ENCODE measurements at regions not wholly inside any gene's neighbourhood (a gene's known extent, or its start where the extent isn't known, plus 50 kb on each side); places are given as distances from the start of the nearest gene placed in this dataset.

- H3K9me3 ChIP-seq (replicated peaks in 1 of 11) = no peaks in the 10 kb centered on the region
- H3K27ac ChIP-seq = no peak overlapping the region
- no peak overlapping the region for H3K4me3 ChIP-seq
- no peaks in the 10 kb centered on the region for H3K4me1 ChIP-seq
- no peak for TF ChIP-seq Cebpa-rat (IDR thresholded peaks at IDR 0.05)
- no peak overlapping the region for H3K9ac ChIP-seq
- no peaks in the 10 kb centered on the region; a peak in 1 of 22 replicates for H4K20me1 ChIP-seq
- H3K4me2 ChIP-seq = no peak overlapping the region
- H3K27me3 ChIP-seq = no peaks in the 10 kb centered on the region
- H3K36me3 ChIP-seq = no peaks in the 10 kb centered on the region
These were observed 1274.2 kb upstream of the GBE1 start for GRCh38 chr3:83035704-83036010.

- H4K20me1 ChIP-seq = no peaks in the 10 kb centered on the region; a peak in 1 of 22 replicates
- TF ChIP-seq Cebpa-rat (IDR thresholded peaks at IDR 0.05) = no peak
- H3K4me3 ChIP-seq = no peak overlapping the region
- H3K27ac ChIP-seq = no peak overlapping the region
- H3K4me2 ChIP-seq = no peak overlapping the region
- no peaks in the 10 kb centered on the region for H3K4me1 ChIP-seq
- no peaks in the 10 kb centered on the region for H3K27me3 ChIP-seq
- H3K9me3 ChIP-seq (replicated peaks in 1 of 11) = no peaks in the 10 kb centered on the region
- H3K9ac ChIP-seq = no peak overlapping the region
- H3K36me3 ChIP-seq = no peaks in the 10 kb centered on the region
These were observed 1273.6 kb upstream of the GBE1 start for GRCh38 chr3:83034806-83035703.

GRCh38 chr3:83033133-83033532 lies 1271.7 kb upstream of the GBE1 start:
- Histone ChIP-seq H3K27ac (no peak overlapping the region), H3K4me1 (no peaks in the 10 kb centered on the region), H3K27me3 (no peaks in the 10 kb centered on the region), H4K20me1 (no peaks in the 10 kb centered on the region; a peak in 1 of 22 replicates), H3K9me3 (replicated peaks in 1 of 11) (no peaks in the 10 kb centered on the region), H3K4me3 (no peak overlapping the region), H3K36me3 (no peaks in the 10 kb centered on the region), H3K4me2 (no peak overlapping the region), H3K9ac (no peak overlapping the region)
- TF ChIP-seq Cebpa-rat (IDR thresholded peaks at IDR 0.05) = no peak

- Histone ChIP-seq H3K36me3 (no peaks in the 10 kb centered on the region), H3K4me3 (no peak overlapping the region), H3K27ac (no peak overlapping the region), H3K9ac (no peak overlapping the region), H3K4me1 (no peaks in the 10 kb centered on the region), H3K9me3 (replicated peaks in 1 of 11) (no peaks in the 10 kb centered on the region), H3K4me2 (no peak overlapping the region), H4K20me1 (no peaks in the 10 kb centered on the region), H3K27me3 (no peaks in the 10 kb centered on the region)
- TF ChIP-seq Cebpa-rat (IDR thresholded peaks at IDR 0.05) = no peak
These were observed 1261.6 kb upstream of the GBE1 start for GRCh38 chr3:83023086-83023485.

GRCh38 chr3:83011481-83011880 lies 1250.0 kb upstream of the GBE1 start:
- no peaks in the 10 kb centered on the region for H4K20me1 ChIP-seq

GRCh38 chr3:83003917-83004316 lies 1242.5 kb upstream of the GBE1 start:
- Histone ChIP-seq H3K9ac (no peak overlapping the region), H3K9me3 (replicated peaks in 1 of 11) (no peaks in the 10 kb centered on the region), H3K36me3 (no peaks in the 10 kb centered on the region), H3K4me2 (no peak overlapping the region), H3K27ac (no peak overlapping the region), H4K20me1 (no peaks in the 10 kb centered on the region), H3K4me1 (no peaks in the 10 kb centered on the region), H3K4me3 (no peak overlapping the region), H3K27me3 (no peaks in the 10 kb centered on the region)
- no peak for TF ChIP-seq Cebpa-rat (IDR thresholded peaks at IDR 0.05)

More at GRCh38 chr3:83011481-83011880, 1250.0 kb upstream of the GBE1 start:
- TF ChIP-seq Cebpa-rat (IDR thresholded peaks at IDR 0.05) = no peak
- Histone ChIP-seq H3K27ac (no peak overlapping the region), H3K4me3 (no peak overlapping the region), H3K4me1 (no peaks in the 10 kb centered on the region), H3K9ac (no peak overlapping the region), H3K9me3 (replicated peaks in 1 of 11) (no peaks in the 10 kb centered on the region), H3K27me3 (no peaks in the 10 kb centered on the region), H3K36me3 (no peaks in the 10 kb centered on the region), H3K4me2 (no peak overlapping the region)

GRCh38 chr3:83002869-83003445 lies 1241.5 kb upstream of the GBE1 start:
- Histone ChIP-seq H3K4me2 (no peak overlapping the region), H3K4me3 (no peak overlapping the region), H3K36me3 (no peaks in the 10 kb centered on the region), H3K27ac (no peak overlapping the region), H4K20me1 (no peaks in the 10 kb centered on the region), H3K4me1 (no peaks in the 10 kb centered on the region), H3K27me3 (no peaks in the 10 kb centered on the region), H3K9me3 (replicated peaks in 1 of 11) (no peaks in the 10 kb centered on the region), H3K9ac (no peak overlapping the region)
- no peak for TF ChIP-seq Cebpa-rat (IDR thresholded peaks at IDR 0.05)

GRCh38 chr3:82999777-83000176 lies 1238.3 kb upstream of the GBE1 start:
- H3K9ac ChIP-seq = no peak overlapping the region
- no peak overlapping the region for H3K27ac ChIP-seq
- no peaks in the 10 kb centered on the region for H3K27me3 ChIP-seq
- no peaks in the 10 kb centered on the region for H3K36me3 ChIP-seq
- H3K9me3 ChIP-seq (replicated peaks in 1 of 11) = no peaks in the 10 kb centered on the region
- no peak overlapping the region for H3K4me3 ChIP-seq
- no peaks in the 10 kb centered on the region for H3K4me1 ChIP-seq
- H4K20me1 ChIP-seq = no peaks in the 10 kb centered on the region
- no peak overlapping the region for H3K4me2 ChIP-seq
- no peak for TF ChIP-seq Cebpa-rat (IDR thresholded peaks at IDR 0.05)

- no peaks in the 10 kb centered on the region for H3K27me3 ChIP-seq
- no peak overlapping the region for H3K9ac ChIP-seq
- H4K20me1 ChIP-seq = no peaks in the 10 kb centered on the region
- H3K4me2 ChIP-seq = no peak overlapping the region
- H3K4me3 ChIP-seq = no peak overlapping the region
- no peak for TF ChIP-seq Cebpa-rat (IDR thresholded peaks at IDR 0.05)
- H3K9me3 ChIP-seq (replicated peaks in 1 of 11) = no peaks in the 10 kb centered on the region
- H3K36me3 ChIP-seq = no peaks in the 10 kb centered on the region
- no peak overlapping the region for H3K27ac ChIP-seq
- H3K4me1 ChIP-seq = peaks cover 0 to 8% (median 0%) of the 10 kb centered on the region in 10 experiments; a peak in 2 of 20 replicates
These were observed 1216.9 kb upstream of the GBE1 start for GRCh38 chr3:82978368-82978767.

GRCh38 chr3:82977871-82978270 lies 1216.4 kb upstream of the GBE1 start:
- H4K20me1 ChIP-seq = no peaks in the 10 kb centered on the region

More at GRCh38 chr3:82977871-82978270, 1216.4 kb upstream of the GBE1 start:
- Histone ChIP-seq H3K9me3 (replicated peaks in 1 of 11) (no peaks in the 10 kb centered on the region), H3K4me2 (no peak overlapping the region), H3K36me3 (no peaks in the 10 kb centered on the region), H3K4me1 (peaks cover 0 to 8% (median 0%) of the 10 kb centered on the region in 10 experiments; a peak in 2 of 20 replicates), H3K4me3 (no peak overlapping the region), H3K27ac (no peak overlapping the region), H3K9ac (no peak overlapping the region), H3K27me3 (no peaks in the 10 kb centered on the region)
- TF ChIP-seq Cebpa-rat (IDR thresholded peaks at IDR 0.05) = no peak

Measured in BLaER1 treated with 17β-estradiol and CSF1 and Interleukin-3, amounts not matched to agents 10 nM and 100 nM (cell line).